HG03108 (cell line): ENCODE measurements at regions not wholly inside any gene's neighbourhood (a gene's known extent, or its start where the extent isn't known, plus 50 kb on each side); places are given as distances from the start of the nearest gene placed in this dataset.

Experiments
- ATAC-seq: cut with Tn5 transposase; IDR thresholded peaks from one replicate; pipeline ENCODE4 v1.9.1; 2021; ENCODE audit warnings: moderate library complexity; ENCODE audit not compliant: unreplicated experiment

DNA sequence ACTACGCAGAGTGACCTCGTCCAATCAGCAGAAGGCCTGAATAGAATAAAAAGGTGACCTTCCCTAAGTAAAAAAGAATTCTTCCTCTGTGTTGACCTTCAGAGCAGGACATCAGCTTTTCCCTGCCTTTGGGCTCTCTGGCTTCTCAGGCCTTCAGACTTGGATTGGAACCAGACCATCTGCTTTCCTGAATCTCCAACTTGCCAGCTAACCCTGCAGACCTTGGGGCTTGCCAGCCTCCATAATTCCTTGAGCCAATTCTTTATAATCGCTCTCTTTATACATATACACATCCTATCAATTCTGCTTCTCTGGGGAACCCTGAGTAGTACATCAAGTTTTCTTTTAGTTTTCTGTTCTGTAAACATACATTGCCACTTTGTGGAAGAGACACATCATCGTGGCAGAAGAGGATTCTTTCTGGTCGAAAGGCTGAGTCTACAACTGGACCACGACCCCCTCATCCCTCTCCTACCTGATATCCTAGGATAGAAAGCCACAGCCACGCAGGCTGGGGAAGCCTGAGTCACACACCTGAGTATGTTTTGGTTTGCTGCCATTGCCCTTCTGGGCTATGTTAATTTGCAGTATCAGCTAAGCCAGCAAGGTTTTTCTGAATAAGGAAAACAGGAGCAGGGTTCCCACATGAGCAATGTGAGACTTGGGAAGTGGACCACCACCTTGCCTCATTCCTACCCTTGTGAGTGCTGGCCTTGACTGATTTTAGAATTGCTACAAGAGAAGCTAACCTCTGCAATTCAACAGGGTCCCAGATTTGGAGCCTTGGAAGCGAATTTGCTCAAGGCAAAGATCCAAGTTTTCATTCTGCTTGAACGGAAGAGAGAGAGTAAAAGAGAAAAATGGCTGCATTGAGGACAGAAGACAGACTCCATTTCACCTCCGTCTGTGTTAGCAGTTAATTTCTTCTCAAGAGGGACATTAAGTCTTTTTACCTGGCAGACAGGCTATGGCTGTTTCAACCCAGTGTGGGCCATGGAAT lies 445.2 kb upstream of the FZD8 start:
- ATAC-seq = no peak

DNA sequence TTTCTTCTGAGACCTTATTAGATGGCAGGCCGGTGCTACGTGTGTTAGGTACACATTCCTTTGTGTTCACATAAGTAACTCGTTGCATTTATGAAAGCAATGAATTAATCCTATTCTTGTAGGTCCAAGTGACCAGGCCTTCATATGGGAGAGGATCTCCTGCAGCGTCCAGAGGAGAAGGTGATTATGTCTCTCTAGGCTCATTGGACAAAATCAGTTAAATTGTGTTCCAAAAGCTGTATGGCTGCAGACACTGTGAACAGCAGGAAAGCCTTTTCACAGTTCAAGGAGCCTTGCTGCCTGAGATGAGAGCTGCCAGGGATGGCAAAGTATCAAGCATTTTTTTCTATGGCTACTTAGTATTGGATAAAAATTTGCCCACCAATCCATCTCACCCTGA lies 433.1 kb upstream of the FZD8 start:
- no peak for ATAC-seq

- ATAC-seq = no peak
These were observed 431.8 kb upstream of the FZD8 start for GRCh38 chr10:36073796-36074345.

DNA sequence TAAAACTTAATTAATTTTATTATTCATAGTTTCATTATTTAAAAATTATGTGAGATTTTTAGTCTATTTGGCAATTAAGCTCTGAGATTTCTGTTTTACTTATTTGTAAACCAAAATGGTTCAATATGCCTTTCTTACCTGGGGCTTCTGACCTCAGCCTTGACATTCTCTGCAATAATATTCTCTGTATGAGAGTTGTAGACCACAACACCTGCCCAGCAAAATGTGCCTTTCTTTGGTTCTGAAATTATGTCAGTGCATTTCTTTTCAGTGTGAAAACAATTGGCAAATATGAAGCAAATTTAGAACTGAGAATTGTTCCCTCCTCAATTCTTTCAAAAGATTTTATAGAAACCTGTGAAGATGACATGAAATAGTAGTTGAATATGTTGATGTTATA lies 426.4 kb upstream of the FZD8 start:
- no peak for ATAC-seq

- ATAC-seq = no peak
These were observed 425.7 kb upstream of the FZD8 start for GRCh38 chr10:36067748-36068147.

GRCh38 chr10:36066850-36067249 lies 424.8 kb upstream of the FZD8 start:
- ATAC-seq = no peak

DNA sequence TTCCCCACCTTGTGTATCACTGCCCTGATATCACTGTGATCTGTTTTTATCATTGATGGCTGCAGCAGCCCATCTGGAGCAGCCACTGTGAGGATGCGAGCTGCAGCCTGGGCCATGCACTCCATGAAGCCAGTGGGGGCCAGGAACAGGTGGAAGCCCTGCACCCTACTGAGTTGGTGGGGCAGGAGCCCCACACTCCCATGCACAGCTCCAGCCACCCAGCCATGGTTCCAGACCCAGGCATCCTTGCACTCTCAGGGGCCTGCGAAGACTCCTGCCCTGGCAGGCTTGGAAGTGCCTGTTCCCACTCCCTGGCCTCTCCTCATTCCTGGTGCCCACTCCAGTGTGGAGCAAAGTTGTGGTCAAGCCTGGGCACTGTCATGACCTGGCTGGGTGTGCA lies 424.0 kb upstream of the FZD8 start:
- no peak for ATAC-seq

GRCh38 chr10:36063396-36063795 lies 421.3 kb upstream of the FZD8 start:
- no peak for ATAC-seq

DNA sequence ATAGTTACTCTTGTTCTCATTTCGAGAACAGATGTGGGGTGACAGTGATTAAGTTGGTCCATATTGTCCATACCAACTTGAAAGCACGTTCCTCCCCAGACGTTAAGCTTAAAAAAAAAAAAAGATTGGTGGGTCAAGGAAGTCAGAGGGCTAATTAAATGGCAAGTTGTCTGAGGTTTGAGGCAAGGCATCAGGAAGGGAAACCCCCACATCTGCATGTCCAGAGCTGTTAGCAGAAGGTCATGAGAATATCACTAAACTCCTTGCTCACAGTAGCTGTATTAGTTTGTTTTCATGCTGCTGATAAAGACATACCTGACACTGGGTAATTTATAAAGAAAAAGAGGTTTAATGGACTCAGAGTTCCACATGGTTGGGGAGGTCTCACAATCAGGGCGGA lies 415.6 kb upstream of the FZD8 start:
- ATAC-seq = no peak

DNA sequence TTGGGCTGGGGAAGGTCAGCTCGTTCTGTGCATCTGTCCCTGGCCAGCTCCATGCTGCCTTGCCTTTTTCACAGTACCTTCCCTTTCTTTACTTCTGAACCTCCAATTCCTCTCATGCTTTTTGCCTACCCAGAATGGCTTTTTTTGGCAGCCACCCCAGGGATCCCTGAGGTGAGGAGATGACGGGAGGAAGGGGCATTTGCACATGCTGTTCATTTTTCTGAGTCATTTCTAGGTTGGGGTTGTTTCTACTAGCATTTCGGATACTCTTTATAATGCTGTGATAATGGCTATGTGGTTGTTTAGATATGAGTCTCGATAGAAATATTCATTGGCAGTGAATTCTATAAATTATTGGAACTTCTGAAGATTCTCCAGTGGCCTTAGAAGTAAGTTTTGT lies 415.1 kb upstream of the FZD8 start:
- ATAC-seq = no peak

- ATAC-seq = no peak
These were observed 411.7 kb upstream of the FZD8 start for GRCh38 chr10:36053775-36054174.

GRCh38 chr10:36053271-36053670 lies 411.2 kb upstream of the FZD8 start:
- ATAC-seq = no peak

- no peak for ATAC-seq
These were observed 409.4 kb upstream of the FZD8 start for GRCh38 chr10:36051500-36051991.

DNA sequence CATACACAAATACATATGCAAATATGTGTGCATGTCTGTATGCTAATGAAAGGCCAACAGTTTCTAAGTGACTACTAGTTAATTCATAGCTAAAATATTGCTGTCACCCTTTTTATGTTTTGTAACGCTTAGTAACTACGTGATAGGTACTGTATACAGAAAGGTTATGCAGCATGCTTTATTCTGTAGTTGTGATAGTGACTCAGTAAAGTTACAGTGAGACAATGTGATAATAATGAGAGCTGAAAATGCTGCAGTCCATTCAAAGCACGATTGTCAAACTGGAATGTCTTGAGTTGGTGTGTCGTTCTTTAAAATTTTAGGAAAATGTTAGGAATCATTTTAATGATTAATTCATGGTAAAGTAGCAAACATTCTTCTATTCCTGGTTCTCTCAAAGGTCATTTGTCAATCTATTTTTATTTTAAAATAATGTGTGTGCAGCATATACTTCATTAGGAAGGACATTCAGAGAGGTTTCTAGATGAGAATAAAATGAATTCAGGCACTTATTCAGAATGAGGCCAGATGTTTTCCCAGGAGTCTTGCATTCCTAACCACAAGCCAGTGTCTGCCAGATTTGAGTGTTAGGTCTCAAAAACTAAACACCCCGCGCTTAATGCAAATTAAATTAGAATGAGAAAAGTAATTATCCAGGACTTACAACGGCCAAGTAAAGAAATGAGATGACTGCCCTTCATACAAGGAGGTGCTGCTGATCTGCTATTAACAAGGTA lies 408.8 kb upstream of the FZD8 start:
- no peak for ATAC-seq

GRCh38 chr10:36048780-36049179 lies 406.7 kb upstream of the FZD8 start:
- ATAC-seq = no peak

DNA sequence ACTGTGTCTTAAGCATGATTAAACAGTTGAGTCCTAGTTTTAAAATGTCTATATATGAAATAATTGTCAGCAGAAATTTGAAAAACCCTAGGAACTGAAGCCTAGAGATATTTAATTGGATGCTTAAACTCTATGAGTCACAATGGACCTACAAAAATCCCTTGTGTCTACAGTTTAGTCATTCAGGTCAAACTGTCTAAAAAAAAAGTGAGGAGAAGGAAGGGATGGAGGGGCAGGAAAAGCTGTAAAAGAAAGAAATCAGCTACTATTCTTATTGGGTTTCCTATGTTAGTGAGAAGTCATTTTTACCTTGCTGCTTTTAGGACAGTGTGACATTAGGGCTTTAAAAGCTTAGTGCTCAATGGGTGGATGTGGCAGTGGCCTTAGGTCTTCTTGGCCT lies 406.1 kb upstream of the FZD8 start:
- ATAC-seq = no peak

DNA sequence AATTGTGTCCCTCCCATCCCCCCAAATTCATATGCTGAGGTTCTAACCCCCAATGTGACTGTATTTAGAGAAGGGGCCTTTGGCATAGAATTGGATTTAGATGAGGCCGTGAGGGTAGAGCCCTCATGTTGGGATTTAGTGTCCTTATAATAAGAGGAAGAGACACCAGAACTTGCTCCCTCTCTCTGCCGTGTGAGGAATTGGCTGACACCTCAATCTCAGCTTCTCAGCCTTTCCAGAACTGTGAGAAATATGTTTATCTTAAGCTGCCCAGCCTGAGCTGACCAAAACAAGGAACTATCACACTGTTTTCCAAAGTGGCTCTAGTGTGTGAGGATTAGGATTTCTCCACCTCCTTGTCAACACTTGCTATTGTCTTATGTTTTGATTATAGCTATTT lies 400.0 kb upstream of the FZD8 start:
- ATAC-seq = no peak

GRCh38 chr10:36038316-36038955 lies 396.3 kb upstream of the FZD8 start:
- ATAC-seq = no peak

DNA sequence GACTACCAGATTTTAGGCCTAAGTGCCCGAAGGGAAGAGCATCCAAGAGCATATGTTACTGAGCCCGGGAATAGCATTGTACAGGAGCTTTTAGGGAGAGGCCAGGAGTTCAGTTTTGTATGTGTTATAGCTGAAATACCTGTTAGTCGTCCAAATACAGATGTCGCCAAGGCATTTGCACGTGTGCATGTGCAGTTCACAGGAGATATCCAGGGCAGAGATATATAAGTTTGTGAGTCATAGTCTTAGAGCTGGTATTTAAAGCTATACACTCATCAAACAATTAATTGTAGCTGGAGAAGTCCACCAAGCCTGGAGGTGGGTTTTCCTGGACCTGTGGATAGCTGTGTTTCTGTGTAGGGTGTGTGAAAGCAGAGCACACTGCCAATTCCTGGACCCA lies 394.0 kb upstream of the FZD8 start:
- no peak for ATAC-seq

DNA sequence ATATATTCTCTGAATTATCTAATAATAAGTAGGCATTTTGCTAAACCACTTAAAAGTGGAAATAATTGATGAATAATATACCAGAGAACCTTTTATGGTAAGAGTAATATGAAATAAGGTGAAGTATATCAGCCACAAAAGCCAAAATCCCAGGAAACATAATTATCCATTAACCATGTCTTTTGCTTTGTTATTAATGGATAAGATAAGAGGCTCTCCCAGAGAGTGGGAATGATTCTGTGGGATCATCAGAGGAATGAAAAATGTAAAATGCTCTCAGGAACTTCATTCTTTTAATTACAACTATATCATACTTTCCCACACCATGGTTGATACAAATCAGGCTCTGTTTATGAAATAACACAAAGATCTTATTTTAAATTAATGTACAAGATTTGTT lies 391.7 kb upstream of the FZD8 start:
- ATAC-seq = no peak

- no peak for ATAC-seq
These were observed 388.4 kb upstream of the FZD8 start for GRCh38 chr10:36030516-36030915.
